Smooth muscle cell (in vitro differentiated cells): ENCODE measurements at regions not wholly inside any gene's neighbourhood (a gene's known extent, or its start where the extent isn't known, plus 50 kb on each side); places are given as distances from the start of the nearest gene placed in this dataset.

Experiments used
- DNase-seq: peaks from one replicate; lab custom pipeline; 2025; ENCODE audit not compliant: unreplicated experiment; lab: John Stamatoyannopoulos, UW
- H2AFZ ChIP-seq: fragments of 200-600 bp; sonication (generic); 2 replicates; pipeline ENCODE4 v1.6.0; 2016; ENCODE audit warnings: antibody characterized with exemption, low read depth, mild to moderate bottlenecking
- H3F3A ChIP-seq: fragments of 200-600 bp; sonication (generic); 2 replicates; pipeline ENCODE4 v1.6.0; 2017; ENCODE audit warnings: antibody characterized with exemption, low read depth
- H3K27ac ChIP-seq: fragments of 200-600 bp; sonication (generic); 2 replicates; pipeline ENCODE4 v1.5.1; 2016; ENCODE audit warnings: low read depth, mild to moderate bottlenecking
- H3K27me3 ChIP-seq: fragments of 200-600 bp; sonication (generic); 2 replicates; pipeline ENCODE4 v1.6.1; 2016; ENCODE audit warnings: low read depth, mild to moderate bottlenecking
- H3K36me3 ChIP-seq: fragments of 200-600 bp; sonication (generic); 2 replicates; pipeline ENCODE4 v1.5.1; 2016; ENCODE audit warnings: low read depth
- H3K4me1 ChIP-seq: fragments of 200-600 bp; sonication (generic); 2 replicates; pipeline ENCODE4 v1.5.1; 2016; ENCODE audit warnings: low read depth
- H3K4me2 ChIP-seq: fragments of 200-600 bp; sonication (generic); 2 replicates; pipeline ENCODE4 v1.6.0; 2016; ENCODE audit warnings: mild to moderate bottlenecking
- H3K4me3 ChIP-seq: fragments of 200-600 bp; sonication (generic); 2 replicates; pipeline ENCODE4 v1.5.1; 2016; ENCODE audit warnings: mild to moderate bottlenecking
- H3K79me2 ChIP-seq: fragments of 200-600 bp; sonication (generic); 2 replicates; pipeline ENCODE4 v1.6.0; 2016; ENCODE audit warnings: low read depth, mild to moderate bottlenecking
- H3K9ac ChIP-seq: fragments of 200-600 bp; sonication (generic); 2 replicates; pipeline ENCODE4 v1.6.0; 2016; ENCODE audit warnings: low read depth
- H3K9me3 ChIP-seq: fragments of 200-600 bp; sonication (generic); replicated peaks from 2 replicates; pipeline ENCODE4 v1.5.1; 2016; ENCODE audit warnings: low read depth
- H4K20me1 ChIP-seq: fragments of 200-600 bp; sonication (generic); 2 replicates; pipeline ENCODE4 v1.6.0; 2016; ENCODE audit warnings: low read depth
- WGBS: methylation state at CpG from one replicate; pipeline ENCODE4 v1.1.7; 2016; ENCODE audit warnings: low lambda C conversion rate; 5-methylcytosine and 5-hydroxymethylcytosine counted together
- TF ChIP-seq, protein P1 (sequence below): fragments of 200-600 bp; sonication (generic); IDR thresholded peaks from 2 replicates; pipeline ENCODE4 v1.5.1; 2017; ENCODE audit warnings: borderline replicate concordance, mild to moderate bottlenecking, antibody characterized with exemption; ENCODE audit not compliant: insufficient read depth, poor library complexity, severe bottlenecking

DNA sequence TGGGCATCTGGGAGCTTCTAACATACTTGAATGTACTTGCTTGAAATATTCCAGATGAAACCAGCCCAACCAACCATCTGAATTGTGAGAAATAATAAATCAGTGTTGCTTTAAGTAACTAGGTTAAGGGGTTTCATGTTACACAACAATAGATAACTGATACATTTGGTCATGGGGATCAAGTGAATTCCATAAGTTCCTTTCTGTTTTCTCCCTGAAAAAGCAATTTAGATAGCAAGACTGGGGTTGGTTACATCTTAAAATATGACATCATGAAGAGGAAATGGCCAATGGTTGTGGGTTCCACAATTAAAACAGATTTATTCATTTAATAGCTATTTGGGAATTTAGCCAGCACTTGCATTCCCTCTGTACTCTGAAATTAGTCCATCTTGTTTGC is 559.7 kb downstream of the TLR4 start:
- peaks cover 14% of the 10 kb centered on the region for H3K27me3 ChIP-seq
- H3K9ac ChIP-seq, result no peak overlapping the region
- no peak overlapping the region for H2AFZ ChIP-seq
- no peaks in the 10 kb centered on the region for H3K9me3 ChIP-seq
- no peaks in the 10 kb centered on the region for H3K36me3 ChIP-seq
- no peaks in the 10 kb centered on the region for H4K20me1 ChIP-seq
- no peaks in the 10 kb centered on the region for H3F3A ChIP-seq
- TF ChIP-seq, protein P1, sequence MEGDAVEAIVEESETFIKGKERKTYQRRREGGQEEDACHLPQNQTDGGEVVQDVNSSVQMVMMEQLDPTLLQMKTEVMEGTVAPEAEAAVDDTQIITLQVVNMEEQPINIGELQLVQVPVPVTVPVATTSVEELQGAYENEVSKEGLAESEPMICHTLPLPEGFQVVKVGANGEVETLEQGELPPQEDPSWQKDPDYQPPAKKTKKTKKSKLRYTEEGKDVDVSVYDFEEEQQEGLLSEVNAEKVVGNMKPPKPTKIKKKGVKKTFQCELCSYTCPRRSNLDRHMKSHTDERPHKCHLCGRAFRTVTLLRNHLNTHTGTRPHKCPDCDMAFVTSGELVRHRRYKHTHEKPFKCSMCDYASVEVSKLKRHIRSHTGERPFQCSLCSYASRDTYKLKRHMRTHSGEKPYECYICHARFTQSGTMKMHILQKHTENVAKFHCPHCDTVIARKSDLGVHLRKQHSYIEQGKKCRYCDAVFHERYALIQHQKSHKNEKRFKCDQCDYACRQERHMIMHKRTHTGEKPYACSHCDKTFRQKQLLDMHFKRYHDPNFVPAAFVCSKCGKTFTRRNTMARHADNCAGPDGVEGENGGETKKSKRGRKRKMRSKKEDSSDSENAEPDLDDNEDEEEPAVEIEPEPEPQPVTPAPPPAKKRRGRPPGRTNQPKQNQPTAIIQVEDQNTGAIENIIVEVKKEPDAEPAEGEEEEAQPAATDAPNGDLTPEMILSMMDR, result no peak
- no peak overlapping the region for H3K4me2 ChIP-seq
- no peak overlapping the region for H3K27ac ChIP-seq
- DNase-seq, result no peak
- no peak overlapping the region for H3K4me3 ChIP-seq
- no peaks in the 10 kb centered on the region for H3K79me2 ChIP-seq
- no peaks in the 10 kb centered on the region for H3K4me1 ChIP-seq

DNA sequence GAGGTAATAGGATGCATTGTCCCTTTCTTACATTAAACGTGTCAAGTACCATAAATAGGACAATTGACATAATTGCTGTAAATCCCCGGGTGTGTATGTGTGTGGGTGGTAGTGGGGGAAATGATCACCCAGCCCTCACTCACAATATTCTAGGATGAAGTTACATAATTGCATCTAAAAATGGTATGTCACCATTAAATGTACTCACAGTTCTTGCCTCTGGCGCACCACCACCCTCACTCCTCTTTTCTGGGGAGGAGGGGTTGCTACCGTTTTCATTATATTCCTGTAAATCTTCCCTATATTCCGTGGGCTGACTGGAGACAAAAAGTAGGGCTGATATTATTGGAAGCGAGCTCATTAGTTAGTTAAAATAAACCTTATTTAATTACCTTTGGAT is 563.8 kb downstream of the TLR4 start:
- no peaks in the 10 kb centered on the region for H3K36me3 ChIP-seq
- H3K4me2 ChIP-seq, result no peak overlapping the region
- H3K4me3 ChIP-seq, result no peak overlapping the region
- H3K27ac ChIP-seq, result no peak overlapping the region
- H2AFZ ChIP-seq, result no peak overlapping the region
- no peak overlapping the region for H3K9ac ChIP-seq
- peaks cover 26% of the 10 kb centered on the region for H3K27me3 ChIP-seq
- no peaks in the 10 kb centered on the region for H4K20me1 ChIP-seq
- 84% methylated on average over 6 of the region's 6 CpGs for WGBS
- TF ChIP-seq, protein P1, result no peak
- H3K79me2 ChIP-seq, result no peaks in the 10 kb centered on the region
- no peaks in the 10 kb centered on the region for H3F3A ChIP-seq
- H3K9me3 ChIP-seq, result no peaks in the 10 kb centered on the region
- no peaks in the 10 kb centered on the region for H3K4me1 ChIP-seq
- no peak for DNase-seq

DNA sequence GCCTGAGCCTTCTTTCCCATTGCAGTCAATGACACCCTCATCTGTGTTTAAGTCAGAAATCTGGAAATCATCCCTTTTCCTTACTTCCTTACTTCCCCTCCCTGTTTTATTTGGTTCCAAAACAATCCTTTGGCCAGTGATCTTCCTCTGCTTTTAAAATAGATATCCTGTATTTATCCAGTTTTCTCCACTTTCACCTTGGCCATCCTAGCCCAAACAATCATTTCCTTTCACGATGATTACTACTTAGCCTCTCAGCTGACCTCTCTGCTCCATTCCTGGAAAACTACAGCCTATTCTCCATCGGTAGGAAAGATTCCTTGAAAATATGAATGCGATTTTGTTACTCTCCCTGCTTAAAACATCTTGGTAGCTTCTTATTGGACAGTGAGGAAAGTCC is 565.4 kb downstream of the TLR4 start:
- H3K27ac ChIP-seq, result no peak overlapping the region
- DNase-seq, result no peak
- no peaks in the 10 kb centered on the region for H4K20me1 ChIP-seq
- H3K9me3 ChIP-seq, result no peaks in the 10 kb centered on the region
- H3K79me2 ChIP-seq, result no peaks in the 10 kb centered on the region
- no peak overlapping the region for H3K9ac ChIP-seq
- no peak overlapping the region for H3K4me2 ChIP-seq
- TF ChIP-seq, protein P1, result no peak
- no peak overlapping the region for H2AFZ ChIP-seq
- H3F3A ChIP-seq, result no peaks in the 10 kb centered on the region
- no peaks in the 10 kb centered on the region for H3K36me3 ChIP-seq
- 87% methylated on average over 3 of the region's 3 CpGs for WGBS
- no peak overlapping the region for H3K4me3 ChIP-seq
- no peaks in the 10 kb centered on the region for H3K4me1 ChIP-seq
- H3K27me3 ChIP-seq, result peaks cover 26% of the 10 kb centered on the region

DNA sequence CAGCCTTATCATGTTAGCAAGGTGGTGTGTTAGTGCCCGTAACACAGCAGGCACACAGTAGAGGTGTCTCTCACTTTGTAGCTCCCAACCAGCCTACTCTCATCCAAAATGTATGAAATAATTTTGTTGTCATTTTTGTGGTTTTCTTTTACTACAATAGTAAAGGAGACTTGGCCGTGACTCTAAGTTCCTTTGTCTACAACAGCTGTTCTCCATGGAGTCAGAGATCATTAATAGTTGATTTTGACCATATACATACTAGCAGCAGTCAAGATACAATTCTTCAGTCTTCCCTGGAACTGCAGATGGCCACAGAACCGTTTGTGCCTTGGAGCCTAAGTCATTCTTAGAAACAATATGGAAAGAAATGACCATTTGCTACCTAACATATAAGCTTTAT is 567.1 kb downstream of the TLR4 start:
- Histone ChIP-seq H2AFZ (no peak overlapping the region), H3K4me1 (no peaks in the 10 kb centered on the region), H3K27ac (no peak overlapping the region), H3F3A (no peaks in the 10 kb centered on the region), H3K9me3 (no peaks in the 10 kb centered on the region), H3K9ac (no peak overlapping the region), H3K27me3 (peaks cover 16% of the 10 kb centered on the region), H3K4me2 (no peak overlapping the region), H3K36me3 (no peaks in the 10 kb centered on the region), H3K4me3 (no peak overlapping the region), H3K79me2 (no peaks in the 10 kb centered on the region), H4K20me1 (no peaks in the 10 kb centered on the region)
- TF ChIP-seq, protein P1, result no peak
- WGBS, result 72% methylated on average over 3 of the region's 3 CpGs
- no peak for DNase-seq
